Stimulated activated CD8-positive, alpha-beta memory T cell treated with anti-CD3 and anti-CD28 coated beads, Interleukin-2, amount 100 ng/mL, for 48 hours (primary cell): ENCODE measurements at regions not wholly inside any gene's neighbourhood (a gene's known extent, or its start where the extent isn't known, plus 50 kb on each side); places are given as distances from the start of the nearest gene placed in this dataset.
"Not testable (repeated sequence)": the region's sequence is repeated elsewhere in the genome, so short reads cannot be mapped to it uniquely, and the experiment has no call there.

Experiments used
- DNase-seq, 2 donors: peaks; one replicate each; pipeline ENCODE4 v3.0.0-alpha.2; 2020; ENCODE audit warnings: low read depth in 2 of 2

- DNase-seq = no peak
Observed at GRCh38 chr6:85085875-85086274, 321.5 kb upstream of the TBX18 start.

- DNase-seq = no peak
Observed at GRCh38 chr6:85081102-85081501, 316.7 kb upstream of the TBX18 start.

- DNase-seq = no peak
Observed at GRCh38 chr6:85079761-85080160, 315.4 kb upstream of the TBX18 start.

GRCh38 chr6:85078058-85078457 lies 313.7 kb upstream of the TBX18 start:
- no peak for DNase-seq

- DNase-seq = no peak
Observed at GRCh38 chr6:85077098-85077497, 312.7 kb upstream of the TBX18 start.

GRCh38 chr6:85071845-85072244 lies 307.4 kb upstream of the TBX18 start:
- not testable (repeated sequence) for DNase-seq

- DNase-seq = no peak
Observed at GRCh38 chr6:85069577-85069976, 305.2 kb upstream of the TBX18 start.

GRCh38 chr6:85068221-85068620 lies 303.8 kb upstream of the TBX18 start:
- DNase-seq = no peak

- no peak for DNase-seq
Observed at GRCh38 chr6:85066266-85066665, 301.9 kb upstream of the TBX18 start.

- no peak for DNase-seq
Observed at GRCh38 chr6:85065831-85066230, 301.4 kb upstream of the TBX18 start.

GRCh38 chr6:85063611-85064010 lies 299.2 kb upstream of the TBX18 start:
- no peak for DNase-seq

GRCh38 chr6:85062884-85063283 lies 298.5 kb upstream of the TBX18 start:
- no peak for DNase-seq

- no peak for DNase-seq
Observed at GRCh38 chr6:85058806-85059205, 294.4 kb upstream of the TBX18 start.

- no peak for DNase-seq
Observed at GRCh38 chr6:85050149-85050548, 285.8 kb upstream of the TBX18 start.

GRCh38 chr6:85049282-85049681 lies 284.9 kb upstream of the TBX18 start:
- DNase-seq = no peak

GRCh38 chr6:85047818-85048217 lies 283.4 kb upstream of the TBX18 start:
- DNase-seq = no peak

- not testable (repeated sequence) for DNase-seq
Observed at GRCh38 chr6:85045767-85046166, 281.4 kb upstream of the TBX18 start.

- DNase-seq = no peak
Observed at GRCh38 chr6:85044361-85044760, 280.0 kb upstream of the TBX18 start.

- no peak for DNase-seq
Observed at GRCh38 chr6:85041376-85041775, 277.0 kb upstream of the TBX18 start.

- no peak for DNase-seq
Observed at GRCh38 chr6:85037221-85037620, 272.8 kb upstream of the TBX18 start.

- DNase-seq = no peak
Observed at GRCh38 chr6:85035766-85036165, 271.4 kb upstream of the TBX18 start.

GRCh38 chr6:85033547-85033946 lies 269.1 kb upstream of the TBX18 start:
- DNase-seq = no peak

- no peak for DNase-seq
Observed at GRCh38 chr6:85026021-85026420, 261.6 kb upstream of the TBX18 start.

- DNase-seq = no peak
Observed at GRCh38 chr6:85023721-85024120, 259.3 kb upstream of the TBX18 start.

- DNase-seq = no peak
Observed at GRCh38 chr6:85017352-85017751, 253.0 kb upstream of the TBX18 start.
